ENCODE measurements at regions not wholly inside any gene's neighbourhood (a gene's known extent, or its start where the extent isn't known, plus 50 kb on each side); places are given as distances from the start of the nearest gene placed in this dataset.

DNA sequence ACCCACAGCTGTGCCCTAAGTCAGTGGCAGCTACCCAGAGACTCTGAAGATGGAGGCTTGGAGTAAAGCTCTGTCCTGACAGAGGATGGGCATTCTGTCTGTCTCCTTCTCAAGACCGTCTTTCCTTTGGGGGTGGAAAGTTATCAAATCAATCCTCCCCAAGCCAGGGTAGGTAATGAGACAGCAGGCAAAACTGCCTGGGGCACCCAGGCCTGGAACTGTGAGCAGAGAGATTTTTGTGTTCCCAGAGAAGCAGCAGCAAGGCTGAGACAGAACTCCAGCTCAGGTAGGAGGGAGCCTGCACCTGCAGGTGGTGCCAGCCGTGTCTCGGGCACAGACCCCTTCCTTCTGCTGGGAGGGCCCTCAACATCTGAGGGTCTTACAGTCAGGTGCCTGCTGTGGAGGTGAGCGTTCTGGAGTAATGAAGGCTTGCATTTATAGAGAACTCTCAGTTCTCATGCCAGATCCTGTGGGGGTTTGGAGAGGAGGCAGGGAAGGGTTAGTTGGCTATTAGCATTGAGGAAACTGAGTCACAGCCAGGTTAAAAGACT is 95.6 kb downstream of the RIPK4 start:
- H3K9me3 ChIP-seq, result no peaks in the 10 kb centered on the region
- no peaks in the 10 kb centered on the region for H3K4me1 ChIP-seq (ENCODE audit: control insufficient read depth in 1 of 2, insufficient read depth in 2 of 2, low read depth in 1 of 2, low read length in 1 of 2)
- CTCF ChIA-PET, result interaction anchor here (0.6 to 0.9 kb wide), 2 partner anchors 59 to 106 kb away, joined by 3 to 4 read pairs; no protein-coding TSS in a partner anchor
- DNase-seq, result no peak
- no peak overlapping the region for H3K4me3 ChIP-seq (ENCODE audit: low read depth in 2 of 2, low read length in 1 of 2)
- no peak for TF ChIP-seq ZBTB33 (IDR thresholded peaks at IDR 0.05; ENCODE audit: borderline replicate concordance, low read depth)
- no peak for TF ChIP-seq RFX5 (IDR thresholded peaks at IDR 0.05; ENCODE audit: low read length)
- no peak for TF ChIP-seq JUND (IDR thresholded peaks at IDR 0.05)
- TF ChIP-seq SIN3A (IDR thresholded peaks at IDR 0.05; ENCODE audit: borderline replicate concordance, low read depth, low read length), result no peak
- TF ChIP-seq, protein P1, sequence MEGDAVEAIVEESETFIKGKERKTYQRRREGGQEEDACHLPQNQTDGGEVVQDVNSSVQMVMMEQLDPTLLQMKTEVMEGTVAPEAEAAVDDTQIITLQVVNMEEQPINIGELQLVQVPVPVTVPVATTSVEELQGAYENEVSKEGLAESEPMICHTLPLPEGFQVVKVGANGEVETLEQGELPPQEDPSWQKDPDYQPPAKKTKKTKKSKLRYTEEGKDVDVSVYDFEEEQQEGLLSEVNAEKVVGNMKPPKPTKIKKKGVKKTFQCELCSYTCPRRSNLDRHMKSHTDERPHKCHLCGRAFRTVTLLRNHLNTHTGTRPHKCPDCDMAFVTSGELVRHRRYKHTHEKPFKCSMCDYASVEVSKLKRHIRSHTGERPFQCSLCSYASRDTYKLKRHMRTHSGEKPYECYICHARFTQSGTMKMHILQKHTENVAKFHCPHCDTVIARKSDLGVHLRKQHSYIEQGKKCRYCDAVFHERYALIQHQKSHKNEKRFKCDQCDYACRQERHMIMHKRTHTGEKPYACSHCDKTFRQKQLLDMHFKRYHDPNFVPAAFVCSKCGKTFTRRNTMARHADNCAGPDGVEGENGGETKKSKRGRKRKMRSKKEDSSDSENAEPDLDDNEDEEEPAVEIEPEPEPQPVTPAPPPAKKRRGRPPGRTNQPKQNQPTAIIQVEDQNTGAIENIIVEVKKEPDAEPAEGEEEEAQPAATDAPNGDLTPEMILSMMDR (IDR thresholded peaks at IDR 0.05), result no peak
- no peak for TF ChIP-seq YY1 (IDR thresholded peaks at IDR 0.05; ENCODE audit: low read depth)
- TF ChIP-seq, protein P2, sequence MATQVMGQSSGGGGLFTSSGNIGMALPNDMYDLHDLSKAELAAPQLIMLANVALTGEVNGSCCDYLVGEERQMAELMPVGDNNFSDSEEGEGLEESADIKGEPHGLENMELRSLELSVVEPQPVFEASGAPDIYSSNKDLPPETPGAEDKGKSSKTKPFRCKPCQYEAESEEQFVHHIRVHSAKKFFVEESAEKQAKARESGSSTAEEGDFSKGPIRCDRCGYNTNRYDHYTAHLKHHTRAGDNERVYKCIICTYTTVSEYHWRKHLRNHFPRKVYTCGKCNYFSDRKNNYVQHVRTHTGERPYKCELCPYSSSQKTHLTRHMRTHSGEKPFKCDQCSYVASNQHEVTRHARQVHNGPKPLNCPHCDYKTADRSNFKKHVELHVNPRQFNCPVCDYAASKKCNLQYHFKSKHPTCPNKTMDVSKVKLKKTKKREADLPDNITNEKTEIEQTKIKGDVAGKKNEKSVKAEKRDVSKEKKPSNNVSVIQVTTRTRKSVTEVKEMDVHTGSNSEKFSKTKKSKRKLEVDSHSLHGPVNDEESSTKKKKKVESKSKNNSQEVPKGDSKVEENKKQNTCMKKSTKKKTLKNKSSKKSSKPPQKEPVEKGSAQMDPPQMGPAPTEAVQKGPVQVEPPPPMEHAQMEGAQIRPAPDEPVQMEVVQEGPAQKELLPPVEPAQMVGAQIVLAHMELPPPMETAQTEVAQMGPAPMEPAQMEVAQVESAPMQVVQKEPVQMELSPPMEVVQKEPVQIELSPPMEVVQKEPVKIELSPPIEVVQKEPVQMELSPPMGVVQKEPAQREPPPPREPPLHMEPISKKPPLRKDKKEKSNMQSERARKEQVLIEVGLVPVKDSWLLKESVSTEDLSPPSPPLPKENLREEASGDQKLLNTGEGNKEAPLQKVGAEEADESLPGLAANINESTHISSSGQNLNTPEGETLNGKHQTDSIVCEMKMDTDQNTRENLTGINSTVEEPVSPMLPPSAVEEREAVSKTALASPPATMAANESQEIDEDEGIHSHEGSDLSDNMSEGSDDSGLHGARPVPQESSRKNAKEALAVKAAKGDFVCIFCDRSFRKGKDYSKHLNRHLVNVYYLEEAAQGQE (IDR thresholded peaks at IDR 0.05; ENCODE audit: low read depth, low read length), result no peak
- no peak for TF ChIP-seq USF2 (IDR thresholded peaks at IDR 0.05; ENCODE audit: borderline replicate concordance, low read depth, low read length)
- TF ChIP-seq RAD21 (IDR thresholded peaks at IDR 0.05; ENCODE audit: low read length), result no peak
- no peak for TF ChIP-seq FOSL2 (IDR thresholded peaks at IDR 0.05; ENCODE audit: borderline replicate concordance, low read depth)
- no peak for TF ChIP-seq NRF1 (IDR thresholded peaks at IDR 0.05; ENCODE audit: low read depth, low read length)
- no peak for TF ChIP-seq SMC3 (IDR thresholded peaks at IDR 0.05; ENCODE audit: low read depth, low read length)
- TF ChIP-seq, protein P3, sequence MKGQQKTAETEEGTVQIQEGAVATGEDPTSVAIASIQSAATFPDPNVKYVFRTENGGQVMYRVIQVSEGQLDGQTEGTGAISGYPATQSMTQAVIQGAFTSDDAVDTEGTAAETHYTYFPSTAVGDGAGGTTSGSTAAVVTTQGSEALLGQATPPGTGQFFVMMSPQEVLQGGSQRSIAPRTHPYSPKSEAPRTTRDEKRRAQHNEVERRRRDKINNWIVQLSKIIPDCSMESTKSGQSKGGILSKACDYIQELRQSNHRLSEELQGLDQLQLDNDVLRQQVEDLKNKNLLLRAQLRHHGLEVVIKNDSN (IDR thresholded peaks at IDR 0.05; ENCODE audit: borderline replicate concordance, low read depth), result no peak
- TF ChIP-seq, protein P4, sequence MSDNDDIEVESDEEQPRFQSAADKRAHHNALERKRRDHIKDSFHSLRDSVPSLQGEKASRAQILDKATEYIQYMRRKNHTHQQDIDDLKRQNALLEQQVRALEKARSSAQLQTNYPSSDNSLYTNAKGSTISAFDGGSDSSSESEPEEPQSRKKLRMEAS (IDR thresholded peaks at IDR 0.05; ENCODE audit: low read depth), result no peak
- no peak for TF ChIP-seq PBX3 (IDR thresholded peaks at IDR 0.05)
- H3K9me2 ChIP-seq, result no peaks in the 10 kb centered on the region
- no peak overlapping the region for H3K4me2 ChIP-seq
- WGBS (ENCODE audit: low lambda C conversion rate), result 79% methylated on average over 2 of the region's 4 CpGs
- no peaks in the 10 kb centered on the region for H3F3A ChIP-seq (replicated peaks; ENCODE audit: insufficient read depth)
- no peak overlapping the region for H2AFZ ChIP-seq (ENCODE audit: low read depth)
- no peak overlapping the region for H3K27ac ChIP-seq (ENCODE audit: low read depth in 2 of 2, low read length in 1 of 2)
- POLR2A ChIA-PET, result no interaction called here
- no peaks in the 10 kb centered on the region for H3K36me3 ChIP-seq (replicated peaks in 1 of 2; ENCODE audit: control insufficient read depth in 1 of 2, insufficient read depth in 2 of 2, low read length in 1 of 2)
- no peaks in the 10 kb centered on the region for H3K79me2 ChIP-seq (ENCODE audit: insufficient read depth)
- H4K20me1 ChIP-seq (ENCODE audit: insufficient read depth), result no peaks in the 10 kb centered on the region
- no peaks in the 10 kb centered on the region for H3K27me3 ChIP-seq (ENCODE audit: insufficient read depth)
- H3K9ac ChIP-seq, result no peak overlapping the region

All from SK-N-SH (cell line).